Neural progenitor cell (in vitro differentiated cells): ENCODE measurements at regions not wholly inside any gene's neighbourhood (a gene's known extent, or its start where the extent isn't known, plus 50 kb on each side); places are given as distances from the start of the nearest gene placed in this dataset.

Experiments
- DNase-seq: peaks from one replicate; pipeline ENCODE4 v3.0.0-alpha.2; 2016; ENCODE audit warnings: low spot score
- H2AFZ ChIP-seq: fragments of 200-600 bp; sonication (generic); replicated peaks from 2 replicates; pipeline ENCODE4 v1.6.1; 2016; ENCODE audit warnings: antibody characterized with exemption
- H3F3A ChIP-seq: fragments of 200-600 bp; sonication (generic); 2 replicates; pipeline ENCODE4 v1.6.1; 2016; ENCODE audit warnings: antibody characterized with exemption, low read depth
- H3K27ac ChIP-seq: fragments of 200-600 bp; sonication (generic); 2 replicates; pipeline ENCODE4 v1.5.1; 2016; ENCODE audit warnings: mild to moderate bottlenecking
- H3K27me3 ChIP-seq: fragments of 200-600 bp; sonication (generic); 2 replicates; pipeline ENCODE4 v1.6.1; 2016; ENCODE audit warnings: mild to moderate bottlenecking, moderate library complexity
- H3K36me3 ChIP-seq: fragments of 200-600 bp; sonication (generic); 2 replicates; pipeline ENCODE4 v1.5.1; 2016
- H3K4me1 ChIP-seq: fragments of 200-600 bp; sonication (generic); 2 replicates; pipeline ENCODE4 v1.6.1; 2016; ENCODE audit warnings: mixed run types
- H3K4me2 ChIP-seq: fragments of 200-600 bp; sonication (generic); 2 replicates; pipeline ENCODE4 v1.6.1; 2016
- H3K4me3 ChIP-seq: fragments of 200-600 bp; sonication (generic); 2 replicates; pipeline ENCODE4 v1.5.1; 2016
- H3K79me2 ChIP-seq: fragments of 200-600 bp; sonication (generic); 2 replicates; pipeline ENCODE4 v1.6.1; 2016; ENCODE audit warnings: low read depth
- H3K9ac ChIP-seq: fragments of 200-600 bp; sonication (generic); 2 replicates; pipeline ENCODE4 v1.6.1; 2016
- H3K9me3 ChIP-seq: fragments of 200-600 bp; sonication (generic); 2 replicates; pipeline ENCODE4 v1.5.1; 2016; ENCODE audit warnings: low read depth
- H4K20me1 ChIP-seq: fragments of 200-600 bp; sonication (generic); 2 replicates; pipeline ENCODE4 v1.6.1; 2016; ENCODE audit warnings: low read depth
- H3K27ac Mint-ChIP-seq: 3 replicates; pipeline ENCODE4 v1.8.0; 2021; ENCODE audit warnings: mixed read lengths
- H3K27me3 Mint-ChIP-seq: 2 replicates; pipeline ENCODE4 v1.8.0; 2022; ENCODE audit warnings: low read depth, mild to moderate bottlenecking, inconsistent platforms, moderate library complexity, mixed read lengths; ENCODE audit not compliant: insufficient read depth
- H3K36me3 Mint-ChIP-seq: 3 replicates; pipeline ENCODE4 v1.8.0; 2021; ENCODE audit warnings: mixed read lengths
- H3K4me1 Mint-ChIP-seq: 3 replicates; pipeline ENCODE4 v1.8.0; 2021; ENCODE audit warnings: mixed read lengths
- H3K4me3 Mint-ChIP-seq: 3 replicates; pipeline ENCODE4 v1.8.0; 2021; ENCODE audit warnings: mild to moderate bottlenecking, moderate library complexity, mixed read lengths
- H3K9me3 Mint-ChIP-seq: 3 replicates; pipeline ENCODE4 v1.8.0; 2020; ENCODE audit warnings: mixed read lengths
- EZH2 ChIP-seq: fragments of 200-600 bp; sonication (generic); IDR thresholded peaks from 2 replicates; pipeline ENCODE4 v1.6.1; 2017; ENCODE audit warnings: antibody characterized with exemption, mild to moderate bottlenecking, moderate library complexity
- EZH2phosphoT487 ChIP-seq: fragments of 200-600 bp; sonication (generic); IDR thresholded peaks from 2 replicates; pipeline ENCODE4 v1.6.1; 2017; ENCODE audit warnings: antibody characterized with exemption
- TF ChIP-seq, protein P1 (sequence below): fragments of 200-600 bp; sonication (generic); IDR thresholded peaks from 2 replicates; pipeline ENCODE4 v1.5.1; 2017; ENCODE audit warnings: antibody characterized with exemption, mild to moderate bottlenecking

DNA sequence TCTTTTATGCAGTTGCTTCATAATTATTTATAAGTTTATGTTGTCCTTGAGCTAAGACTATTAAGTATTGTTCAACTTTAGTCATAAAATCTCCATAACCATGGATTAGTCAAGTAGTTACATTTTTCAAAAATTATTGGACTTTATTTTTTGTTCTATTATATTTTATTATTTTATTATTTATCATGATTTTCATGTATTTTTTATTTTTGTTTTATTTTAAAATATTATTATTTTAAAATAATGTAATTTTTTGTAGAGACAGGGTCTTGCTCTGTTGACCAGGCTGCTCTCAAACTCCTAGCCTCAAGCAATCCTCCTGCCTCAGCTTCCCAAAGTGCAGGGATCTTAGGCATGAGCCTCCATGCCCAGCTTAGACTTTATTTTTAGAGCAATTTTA lies 102.3 kb downstream of the NOC3L start:
- no peak for TF ChIP-seq EZH2phosphoT487
- no peak for TF ChIP-seq EZH2
- TF ChIP-seq, protein P1, sequence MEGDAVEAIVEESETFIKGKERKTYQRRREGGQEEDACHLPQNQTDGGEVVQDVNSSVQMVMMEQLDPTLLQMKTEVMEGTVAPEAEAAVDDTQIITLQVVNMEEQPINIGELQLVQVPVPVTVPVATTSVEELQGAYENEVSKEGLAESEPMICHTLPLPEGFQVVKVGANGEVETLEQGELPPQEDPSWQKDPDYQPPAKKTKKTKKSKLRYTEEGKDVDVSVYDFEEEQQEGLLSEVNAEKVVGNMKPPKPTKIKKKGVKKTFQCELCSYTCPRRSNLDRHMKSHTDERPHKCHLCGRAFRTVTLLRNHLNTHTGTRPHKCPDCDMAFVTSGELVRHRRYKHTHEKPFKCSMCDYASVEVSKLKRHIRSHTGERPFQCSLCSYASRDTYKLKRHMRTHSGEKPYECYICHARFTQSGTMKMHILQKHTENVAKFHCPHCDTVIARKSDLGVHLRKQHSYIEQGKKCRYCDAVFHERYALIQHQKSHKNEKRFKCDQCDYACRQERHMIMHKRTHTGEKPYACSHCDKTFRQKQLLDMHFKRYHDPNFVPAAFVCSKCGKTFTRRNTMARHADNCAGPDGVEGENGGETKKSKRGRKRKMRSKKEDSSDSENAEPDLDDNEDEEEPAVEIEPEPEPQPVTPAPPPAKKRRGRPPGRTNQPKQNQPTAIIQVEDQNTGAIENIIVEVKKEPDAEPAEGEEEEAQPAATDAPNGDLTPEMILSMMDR, result no peak
- H3K27me3 Mint-ChIP-seq, result no peaks in the 10 kb centered on the region

DNA sequence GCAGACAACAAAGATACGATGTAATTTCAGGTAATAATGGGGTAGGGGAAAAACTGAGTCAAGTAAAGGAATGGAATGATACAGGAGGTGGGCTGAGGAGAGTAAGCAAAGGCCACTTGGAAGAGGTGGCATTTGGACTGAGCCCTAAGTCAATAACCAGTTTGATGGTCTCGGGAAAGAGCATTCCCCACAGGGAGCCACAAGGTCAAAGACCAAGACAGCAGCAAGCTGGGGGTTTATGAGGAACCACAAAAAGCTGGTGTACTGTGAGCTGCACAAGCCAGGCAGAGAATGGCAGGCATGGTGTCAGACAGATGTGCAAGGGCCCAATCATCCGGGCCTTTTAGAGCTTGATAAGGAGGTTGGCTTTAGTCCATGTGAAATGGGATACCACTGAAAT lies 98.7 kb downstream of the NOC3L start:
- Mint-ChIP-seq H3K27ac (no peak overlapping the region), H3K4me3 (no peak overlapping the region), H3K9me3 (no peaks in the 10 kb centered on the region), H3K36me3 (no peaks in the 10 kb centered on the region), H3K27me3 (no peaks in the 10 kb centered on the region), H3K4me1 (no peaks in the 10 kb centered on the region)
- H3K79me2 ChIP-seq, result no peaks in the 10 kb centered on the region
- no peaks in the 10 kb centered on the region for H4K20me1 ChIP-seq
- H2AFZ ChIP-seq, result no peak overlapping the region
- no peak overlapping the region for H3K9ac ChIP-seq
- DNase-seq, result no peak
- TF ChIP-seq EZH2phosphoT487 (no peak), EZH2 (no peak)
- TF ChIP-seq, protein P1, result no peak
- H3K9me3 ChIP-seq, result no peaks in the 10 kb centered on the region
- H3K4me2 ChIP-seq, result no peak overlapping the region
- H3K27me3 ChIP-seq, result no peaks in the 10 kb centered on the region
- no peak overlapping the region for H3K27ac ChIP-seq
- no peaks in the 10 kb centered on the region for H3K36me3 ChIP-seq
- no peaks in the 10 kb centered on the region for H3F3A ChIP-seq
- no peaks in the 10 kb centered on the region for H3K4me1 ChIP-seq
- no peak overlapping the region for H3K4me3 ChIP-seq

More for the DNA sequence above, 102.3 kb downstream of the NOC3L start:
- no peak overlapping the region for H3K27ac Mint-ChIP-seq
- Histone ChIP-seq H3K4me2 (no peak overlapping the region), H3K4me1 (no peaks in the 10 kb centered on the region), H3K9me3 (no peaks in the 10 kb centered on the region), H3K27me3 (no peaks in the 10 kb centered on the region), H3F3A (no peaks in the 10 kb centered on the region), H3K79me2 (no peaks in the 10 kb centered on the region), H3K36me3 (no peaks in the 10 kb centered on the region), H3K9ac (no peak overlapping the region), H2AFZ (no peak overlapping the region), H3K27ac (no peak overlapping the region), H3K4me3 (no peak overlapping the region), H4K20me1 (no peaks in the 10 kb centered on the region)
- no peak for DNase-seq
- H3K4me1 Mint-ChIP-seq, result no peaks in the 10 kb centered on the region
- H3K36me3 Mint-ChIP-seq, result no peaks in the 10 kb centered on the region
- no peak overlapping the region for H3K4me3 Mint-ChIP-seq
- H3K9me3 Mint-ChIP-seq, result no peaks in the 10 kb centered on the region

DNA sequence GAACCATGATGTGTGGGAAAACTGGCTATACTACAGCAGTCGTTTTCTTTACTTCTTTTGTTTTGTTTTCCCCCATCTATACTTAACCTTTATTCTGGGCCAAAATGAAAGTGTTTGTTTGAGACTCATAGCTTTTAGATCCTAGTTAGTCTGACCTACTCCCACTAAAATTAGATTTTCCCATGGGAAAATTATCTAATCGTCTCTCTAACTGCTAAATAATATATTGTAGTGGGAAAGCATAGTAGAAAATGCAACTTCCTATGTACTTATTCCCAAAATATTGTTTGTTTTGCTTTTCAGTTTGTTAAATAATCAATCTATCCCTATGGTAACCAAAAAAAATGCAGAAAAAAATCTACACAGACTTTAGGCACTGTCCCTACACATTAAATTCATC lies 96.6 kb downstream of the NOC3L start:
- H3K79me2 ChIP-seq, result no peaks in the 10 kb centered on the region
- Mint-ChIP-seq H3K27me3 (no peaks in the 10 kb centered on the region), H3K9me3 (peaks cover 3% of the 10 kb centered on the region), H3K27ac (no peak overlapping the region), H3K36me3 (peaks cover 3% of the 10 kb centered on the region), H3K4me1 (no peaks in the 10 kb centered on the region), H3K4me3 (no peak overlapping the region)
- H3K4me2 ChIP-seq, result no peak overlapping the region
- H3K9me3 ChIP-seq, result no peaks in the 10 kb centered on the region
- H3K36me3 ChIP-seq, result no peaks in the 10 kb centered on the region
- no peak for DNase-seq
- no peaks in the 10 kb centered on the region for H3F3A ChIP-seq
- H3K4me3 ChIP-seq, result no peak overlapping the region
- no peaks in the 10 kb centered on the region for H3K27me3 ChIP-seq
- no peak for TF ChIP-seq EZH2phosphoT487
- no peak for TF ChIP-seq EZH2
- H3K27ac ChIP-seq, result no peak overlapping the region
- no peaks in the 10 kb centered on the region for H4K20me1 ChIP-seq
- H3K9ac ChIP-seq, result no peak overlapping the region
- H2AFZ ChIP-seq, result no peak overlapping the region
- no peaks in the 10 kb centered on the region for H3K4me1 ChIP-seq

DNA sequence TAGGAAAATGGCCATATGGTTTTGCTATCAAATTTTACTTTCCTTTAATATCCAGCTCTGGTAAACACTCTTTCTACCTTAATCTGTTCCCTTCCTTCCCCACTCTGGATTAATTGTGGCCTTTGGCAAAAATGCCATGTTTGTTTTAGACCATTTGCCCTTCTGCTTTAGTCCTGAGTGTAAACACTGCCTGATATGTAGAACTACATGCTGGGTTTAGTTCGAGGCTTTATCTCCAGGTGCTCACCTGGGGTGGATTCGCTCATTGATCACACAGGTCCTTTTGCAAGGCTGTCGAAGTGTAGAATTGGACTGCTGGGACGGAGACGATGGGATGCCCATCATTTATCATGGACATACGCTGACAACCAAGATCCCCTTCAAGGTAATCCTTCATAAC lies 94.1 kb downstream of the NOC3L start:
- Histone ChIP-seq H3K79me2 (no peaks in the 10 kb centered on the region), H3F3A (no peaks in the 10 kb centered on the region)
- H3K9me3 Mint-ChIP-seq, result peaks cover 22% of the 10 kb centered on the region

More for the DNA sequence above, 94.1 kb downstream of the NOC3L start:
- no peaks in the 10 kb centered on the region for H3K9me3 ChIP-seq
- no peak overlapping the region for H3K9ac ChIP-seq
- H3K4me3 ChIP-seq, result no peak overlapping the region
- Mint-ChIP-seq H3K4me1 (no peaks in the 10 kb centered on the region), H3K27ac (no peak overlapping the region), H3K36me3 (peaks cover 12% of the 10 kb centered on the region), H3K27me3 (no peaks in the 10 kb centered on the region), H3K4me3 (no peak overlapping the region)
- H3K27ac ChIP-seq, result no peak overlapping the region
- no peak overlapping the region for H2AFZ ChIP-seq
- no peaks in the 10 kb centered on the region for H4K20me1 ChIP-seq
- no peaks in the 10 kb centered on the region for H3K27me3 ChIP-seq
- TF ChIP-seq, protein P1, result no peak
- TF ChIP-seq EZH2 (no peak), EZH2phosphoT487 (no peak)
- H3K4me1 ChIP-seq, result no peaks in the 10 kb centered on the region
- no peak overlapping the region for H3K4me2 ChIP-seq
- H3K36me3 ChIP-seq, result no peaks in the 10 kb centered on the region
- DNase-seq, result no peak
